Uterus (tissue), 2 donors: ENCODE measurements at regions not wholly inside any gene's neighbourhood (a gene's known extent, or its start where the extent isn't known, plus 50 kb on each side); places are given as distances from the start of the nearest gene placed in this dataset.

Source experiments
- POLR2A ChIP-seq, 2 donors: fragments of 450-650 bp; IDR thresholded peaks; one replicate each; pipeline ENCODE4 v1.6.1; 2016; ENCODE audit warnings: antibody characterized with exemption in 2 of 2, mild to moderate bottlenecking in 1 of 2, moderate library complexity in 1 of 2
- TF ChIP-seq, protein P1 (sequence below), 4 experiments: fragments of 200-600 bp in 2 of 4; fragments of 450-650 bp in 2 of 4; sonication (generic) in 2 of 4; IDR thresholded peaks; one replicate each; pipeline ENCODE4 v1.5.1; 2016 to 2019; ENCODE audit warnings: antibody characterized with exemption in 4 of 4, mild to moderate bottlenecking in 2 of 4, moderate library complexity in 1 of 4

DNA sequence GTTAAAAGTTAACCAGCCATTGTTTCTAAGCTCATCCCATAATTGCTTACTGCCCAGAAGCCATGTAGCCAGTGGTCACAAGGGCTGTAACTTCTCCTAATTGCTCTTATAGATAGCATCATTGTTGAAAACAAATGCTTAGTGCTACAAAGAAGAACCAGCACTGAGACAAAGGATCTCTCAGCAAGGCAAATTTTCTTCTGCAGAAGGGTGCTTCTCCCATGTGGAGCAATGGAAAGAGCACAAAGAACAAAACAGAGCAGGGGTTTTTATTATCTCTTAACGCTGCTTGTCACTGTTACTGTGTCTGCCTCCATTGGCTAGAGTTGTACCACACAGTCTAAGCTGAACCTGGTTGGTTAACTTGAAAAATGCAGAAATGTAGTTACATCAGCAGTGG lies 1036.8 kb downstream of the UQCRFS1 start:
- TF ChIP-seq POLR2A (IDR thresholded peaks at IDR 0.05), result no peak
- TF ChIP-seq, protein P1, sequence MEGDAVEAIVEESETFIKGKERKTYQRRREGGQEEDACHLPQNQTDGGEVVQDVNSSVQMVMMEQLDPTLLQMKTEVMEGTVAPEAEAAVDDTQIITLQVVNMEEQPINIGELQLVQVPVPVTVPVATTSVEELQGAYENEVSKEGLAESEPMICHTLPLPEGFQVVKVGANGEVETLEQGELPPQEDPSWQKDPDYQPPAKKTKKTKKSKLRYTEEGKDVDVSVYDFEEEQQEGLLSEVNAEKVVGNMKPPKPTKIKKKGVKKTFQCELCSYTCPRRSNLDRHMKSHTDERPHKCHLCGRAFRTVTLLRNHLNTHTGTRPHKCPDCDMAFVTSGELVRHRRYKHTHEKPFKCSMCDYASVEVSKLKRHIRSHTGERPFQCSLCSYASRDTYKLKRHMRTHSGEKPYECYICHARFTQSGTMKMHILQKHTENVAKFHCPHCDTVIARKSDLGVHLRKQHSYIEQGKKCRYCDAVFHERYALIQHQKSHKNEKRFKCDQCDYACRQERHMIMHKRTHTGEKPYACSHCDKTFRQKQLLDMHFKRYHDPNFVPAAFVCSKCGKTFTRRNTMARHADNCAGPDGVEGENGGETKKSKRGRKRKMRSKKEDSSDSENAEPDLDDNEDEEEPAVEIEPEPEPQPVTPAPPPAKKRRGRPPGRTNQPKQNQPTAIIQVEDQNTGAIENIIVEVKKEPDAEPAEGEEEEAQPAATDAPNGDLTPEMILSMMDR (IDR thresholded peaks at IDR 0.05), result no peak
